ENCODE measurements at regions not wholly inside any gene's neighbourhood (a gene's known extent, or its start where the extent isn't known, plus 50 kb on each side); places are given as distances from the start of the nearest gene placed in this dataset.

- TF ChIP-seq CTCF (IDR thresholded peaks at IDR 0.05; ENCODE audit: low read depth, low read length) (no peak), POLR2A (IDR thresholded peaks at IDR 0.05; ENCODE audit: extremely low read depth, insufficient read length) (no peak)
These were observed 99.2 kb upstream of the PTPRM start for GRCh38 chr18:7467708-7468466.
